Stomach (tissue), 8 donors: ENCODE measurements at regions not wholly inside any gene's neighbourhood (a gene's known extent, or its start where the extent isn't known, plus 50 kb on each side); places are given as distances from the start of the nearest gene placed in this dataset.
"Not testable (repeated sequence)": the region's sequence is repeated elsewhere in the genome, so short reads cannot be mapped to it uniquely, and the experiment has no call there.

ENCODE experiments used
- DNase-seq, 2 donors: peaks; one replicate each; pipeline versions ENCODE4 v3.0.0 to v3.0.0-alpha.2; 2013 to 2019
- H3K27ac ChIP-seq, 5 donors: fragments of 200-600 bp in 4 of 5; sonication (generic) in 4 of 5; one replicate each; pipeline ENCODE4 v1.5.1; 2013 to 2019; ENCODE audit warnings: mild to moderate bottlenecking in 1 of 5, moderate library complexity in 1 of 5
- H3K27me3 ChIP-seq, 3 donors: fragments of 200-600 bp; sonication (generic); one replicate each; pipeline ENCODE4 v1.5.1; 2017 to 2019; ENCODE audit warnings: mixed run types in 1 of 3
- H3K36me3 ChIP-seq, 4 donors: fragments of 200-600 bp; sonication (generic); 1 replicate in 3 of 4; 2 replicates in 1 of 4; pipeline ENCODE4 v1.5.1; 2016 to 2019
- H3K4me1 ChIP-seq, 4 donors: fragments of 200-600 bp; sonication (generic); one replicate each; pipeline ENCODE4 v1.5.1; 2016 to 2019
- H3K4me3 ChIP-seq, 4 donors: fragments of 200-600 bp; sonication (generic) in 3 of 4; one replicate each; pipeline ENCODE4 v1.5.1; 2016 to 2019; ENCODE audit warnings: mild to moderate bottlenecking in 1 of 4
- H3K9me3 ChIP-seq, 4 donors: fragments of 200-600 bp; sonication (generic); one replicate each; pipeline ENCODE4 v1.5.1; 2016 to 2019
- EP300 ChIP-seq: sonication (generic); formaldehyde crosslinking; IDR thresholded peaks from one replicate; pipeline ENCODE4 v1.6.1; 2017; ENCODE audit warnings: antibody characterized with exemption
- POLR2A ChIP-seq, 4 donors: fragments of 450-650 bp; IDR thresholded peaks; one replicate each; pipeline ENCODE4 v1.6.1; 2016; ENCODE audit warnings: antibody characterized with exemption in 4 of 4, control low read depth in 2 of 4, mild to moderate bottlenecking in 1 of 4, moderate library complexity in 1 of 4
- POLR2AphosphoS5 ChIP-seq, 3 donors: sonication (generic); formaldehyde crosslinking; IDR thresholded peaks; one replicate each; pipeline ENCODE4 v1.6.1; 2016; ENCODE audit warnings: antibody characterized with exemption in 3 of 3
- WGBS, 5 donors: extraction: QIAGEN DNeasy Blood & Tissue Kit in 3 of 5; methylation state at CpG; one replicate each; pipeline versions ENCODE4 v1.1.5 to v1.1.7; 2013 to 2018; 5-methylcytosine and 5-hydroxymethylcytosine counted together
- intact Hi-C: fragments of 100-400 bp; cut with DNase I; formaldehyde crosslinking; loops from one replicate; pipeline ENCODE4 v1.15.1; 2023; ENCODE audit warnings: low total_unique reads
- TF ChIP-seq, protein P1 (sequence below), 7 experiments: fragments of 450-650 bp in 4 of 7; fragments of 200-600 bp in 3 of 7; sonication (generic) in 3 of 7; IDR thresholded peaks; one replicate each; pipeline ENCODE4 v1.5.1; 2016 to 2019; ENCODE audit warnings: antibody characterized with exemption in 7 of 7, control low read depth in 2 of 7, mild to moderate bottlenecking in 1 of 7
- donor health status: healthy with polysubstance abuse.
- donor health status: Bipolar disorder and iron deficiency.
- donor health status: healthy.

DNA sequence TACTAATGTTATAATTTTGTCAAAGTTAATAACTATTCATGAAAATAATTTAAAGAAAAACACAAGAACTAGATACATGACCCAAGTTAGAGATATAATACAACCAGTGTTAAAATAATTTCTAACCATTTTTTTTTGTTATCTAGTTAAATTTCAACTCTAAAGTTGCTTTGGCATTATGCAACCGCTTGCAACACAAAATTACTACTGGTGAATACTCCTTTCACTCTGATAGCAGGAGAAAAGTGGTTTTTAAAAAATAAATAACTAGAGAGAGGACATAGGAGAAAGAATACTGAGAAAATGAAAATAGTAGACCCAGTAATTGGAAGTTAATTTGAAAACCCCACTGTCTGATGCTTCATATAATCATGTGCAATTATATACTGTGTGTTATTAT lies 622.4 kb upstream of the GRIN3A start:
- Histone ChIP-seq H3K4me1 (no peaks in the 10 kb centered on the region), H3K27me3 (no peaks in the 10 kb centered on the region), H3K27ac (no peak overlapping the region), H3K36me3 (no peaks in the 10 kb centered on the region), H3K4me3 (no peak overlapping the region), H3K9me3 (peaks cover 0 to 8% (median 5%) of the 10 kb centered on the region in 4 donors)
- TF ChIP-seq, protein P1, sequence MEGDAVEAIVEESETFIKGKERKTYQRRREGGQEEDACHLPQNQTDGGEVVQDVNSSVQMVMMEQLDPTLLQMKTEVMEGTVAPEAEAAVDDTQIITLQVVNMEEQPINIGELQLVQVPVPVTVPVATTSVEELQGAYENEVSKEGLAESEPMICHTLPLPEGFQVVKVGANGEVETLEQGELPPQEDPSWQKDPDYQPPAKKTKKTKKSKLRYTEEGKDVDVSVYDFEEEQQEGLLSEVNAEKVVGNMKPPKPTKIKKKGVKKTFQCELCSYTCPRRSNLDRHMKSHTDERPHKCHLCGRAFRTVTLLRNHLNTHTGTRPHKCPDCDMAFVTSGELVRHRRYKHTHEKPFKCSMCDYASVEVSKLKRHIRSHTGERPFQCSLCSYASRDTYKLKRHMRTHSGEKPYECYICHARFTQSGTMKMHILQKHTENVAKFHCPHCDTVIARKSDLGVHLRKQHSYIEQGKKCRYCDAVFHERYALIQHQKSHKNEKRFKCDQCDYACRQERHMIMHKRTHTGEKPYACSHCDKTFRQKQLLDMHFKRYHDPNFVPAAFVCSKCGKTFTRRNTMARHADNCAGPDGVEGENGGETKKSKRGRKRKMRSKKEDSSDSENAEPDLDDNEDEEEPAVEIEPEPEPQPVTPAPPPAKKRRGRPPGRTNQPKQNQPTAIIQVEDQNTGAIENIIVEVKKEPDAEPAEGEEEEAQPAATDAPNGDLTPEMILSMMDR (IDR thresholded peaks at IDR 0.05) = no peak
- no peak for TF ChIP-seq EP300
- TF ChIP-seq POLR2A (IDR thresholded peaks at IDR 0.05) = no peak
- no peak for TF ChIP-seq POLR2AphosphoS5 (IDR thresholded peaks at IDR 0.05)
- intact Hi-C loops = no loop called here
- no peak for DNase-seq
- WGBS, 5 donors = 59 to 74% (median 70%) methylated on average over 1 of the region's 1 CpG

DNA sequence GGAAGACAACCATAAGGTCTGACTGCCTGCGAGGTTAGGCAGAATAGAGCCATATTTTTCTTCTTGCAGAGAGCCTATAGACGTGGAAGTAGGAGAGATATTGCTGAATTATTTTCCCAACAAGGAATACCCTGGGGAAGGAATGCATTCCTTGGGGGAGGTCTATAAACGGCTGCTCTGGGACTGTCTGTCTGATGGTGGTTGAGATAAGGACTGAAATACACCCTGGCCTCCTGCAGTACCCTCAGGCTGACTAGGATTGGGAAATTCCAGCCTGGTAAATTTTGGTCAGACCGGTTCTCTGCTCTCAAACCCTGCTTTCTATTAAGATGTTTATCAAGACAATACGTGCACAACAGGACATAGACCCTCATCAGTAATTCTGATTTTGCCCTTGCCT lies 617.5 kb upstream of the GRIN3A start:
- H3K27ac ChIP-seq = no peak overlapping the region
- TF ChIP-seq, protein P1 (IDR thresholded peaks at IDR 0.05) = no peak
- TF ChIP-seq POLR2AphosphoS5 (IDR thresholded peaks at IDR 0.05) = no peak
- no peak for TF ChIP-seq EP300
- TF ChIP-seq POLR2A (IDR thresholded peaks at IDR 0.05) = no peak
- intact Hi-C loops = no loop called here
- WGBS, 5 donors = 81 to 84% (median 81%) methylated on average over 5 of the region's 5 CpGs
- H3K27me3 ChIP-seq = no peaks in the 10 kb centered on the region
- no peaks in the 10 kb centered on the region for H3K4me1 ChIP-seq
- no peak overlapping the region for H3K4me3 ChIP-seq
- no peak for DNase-seq
- H3K36me3 ChIP-seq = no peaks in the 10 kb centered on the region
- H3K9me3 ChIP-seq = peaks cover 0 to 14% (median 6%) of the 10 kb centered on the region in 4 donors

DNA sequence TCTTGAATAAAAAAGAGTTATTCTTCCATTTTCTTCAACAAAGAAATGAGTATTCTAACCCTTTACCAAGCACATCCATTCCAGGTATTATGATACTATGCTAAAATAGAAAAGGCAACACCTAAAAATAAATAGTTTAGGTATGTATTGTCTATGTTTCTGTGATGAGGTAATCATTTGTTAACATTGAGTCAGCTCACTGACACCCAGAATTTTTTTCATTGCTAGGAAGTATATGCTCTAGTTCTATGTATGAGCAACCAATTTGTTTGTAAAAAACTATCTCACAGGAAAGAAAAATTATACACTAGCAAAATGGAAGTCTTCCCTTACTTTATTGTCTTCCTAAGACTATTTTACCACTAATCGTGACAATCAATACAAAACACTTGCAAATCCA lies 615.6 kb upstream of the GRIN3A start:
- Histone ChIP-seq H3K9me3 (peaks cover 0 to 14% (median 6%) of the 10 kb centered on the region in 4 donors), H3K36me3 (no peaks in the 10 kb centered on the region), H3K4me3 (no peak overlapping the region), H3K4me1 (no peaks in the 10 kb centered on the region), H3K27ac (no peak overlapping the region), H3K27me3 (no peaks in the 10 kb centered on the region)
- TF ChIP-seq POLR2AphosphoS5 (IDR thresholded peaks at IDR 0.05) (no peak), EP300 (no peak), POLR2A (IDR thresholded peaks at IDR 0.05) (no peak)
- TF ChIP-seq, protein P1 (IDR thresholded peaks at IDR 0.05) = no peak
- intact Hi-C loops = no loop called here
- no peak for DNase-seq
- WGBS, 5 donors = 87 to 94% (median 90%) methylated on average over 1 of the region's 1 CpG

DNA sequence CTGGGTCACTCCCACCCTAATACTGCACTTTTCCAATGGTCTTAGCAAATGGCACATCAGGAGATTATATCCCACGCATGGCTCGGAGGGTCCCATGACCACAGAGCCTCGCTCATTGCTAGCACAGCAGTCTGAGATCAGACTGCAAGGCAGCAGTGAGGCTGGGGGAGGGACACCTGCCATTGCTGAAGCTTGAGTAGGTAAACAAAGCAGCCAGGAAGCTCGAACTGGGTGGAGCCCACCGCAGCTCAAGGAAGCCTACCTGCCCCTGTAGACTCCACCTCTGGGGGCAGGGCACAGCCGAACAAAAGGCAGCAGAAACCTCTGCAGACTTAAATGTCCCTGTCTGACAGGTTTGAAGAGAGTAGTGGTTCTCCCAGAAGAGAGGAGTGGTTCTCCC lies 599.0 kb upstream of the GRIN3A start:
- WGBS, 5 donors = 70 to 89% (median 71%) methylated on average over 3 to 6 of the region's 6 CpGs
- DNase-seq, H3K4me1 ChIP-seq, H3K9me3 ChIP-seq, H3K27me3 ChIP-seq, H3K27ac ChIP-seq, intact Hi-C loops, H3K36me3 ChIP-seq, H3K4me3 ChIP-seq: not testable (repeated sequence)

DNA sequence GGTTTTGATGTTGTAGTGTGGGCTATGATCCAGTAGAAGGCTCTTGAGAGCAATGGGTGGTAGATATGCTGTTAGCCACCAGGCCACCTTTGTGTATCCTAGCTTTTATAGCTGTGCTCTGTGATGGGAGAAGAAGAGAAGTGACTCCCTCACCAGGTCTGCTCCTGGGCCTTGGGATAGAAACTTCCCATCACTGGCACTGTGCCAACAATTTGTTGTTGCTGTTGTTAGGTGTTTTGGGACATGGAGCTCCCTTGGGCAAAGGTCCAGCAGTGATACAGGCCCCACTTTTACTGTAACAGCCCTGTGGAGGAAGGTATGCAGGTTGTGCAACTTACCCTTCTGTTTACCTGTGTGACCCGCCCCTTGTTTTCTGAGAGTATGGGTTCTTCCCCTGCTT lies 570.9 kb upstream of the GRIN3A start:
- Histone ChIP-seq H3K27me3 (no peaks in the 10 kb centered on the region), H3K4me3 (no peak overlapping the region), H3K9me3 (peaks cover 0 to 14% (median 9%) of the 10 kb centered on the region in 4 donors), H3K36me3 (no peaks in the 10 kb centered on the region), H3K4me1 (no peaks in the 10 kb centered on the region), H3K27ac (no peak overlapping the region)
- no peak for DNase-seq
- no peak for TF ChIP-seq EP300
- no peak for TF ChIP-seq POLR2A (IDR thresholded peaks at IDR 0.05)
- TF ChIP-seq, protein P1 (IDR thresholded peaks at IDR 0.05) = no peak
- TF ChIP-seq POLR2AphosphoS5 (IDR thresholded peaks at IDR 0.05) = no peak
- intact Hi-C loops = no loop called here
- WGBS, 5 donors = 86 to 95% (median 91%) methylated on average over 1 of the region's 1 CpG; no CpG with 5 or more reads in 1 of the 5 donors
